HG03469 (cell line): ENCODE measurements at regions not wholly inside any gene's neighbourhood (a gene's known extent, or its start where the extent isn't known, plus 50 kb on each side); places are given as distances from the start of the nearest gene placed in this dataset.

Experiments
- ATAC-seq: cut with Tn5 transposase; IDR thresholded peaks from one replicate; pipeline ENCODE4 v1.9.1; 2021; ENCODE audit warnings: mild to moderate bottlenecking, moderate library complexity, moderate number of reproducible peaks; ENCODE audit not compliant: unreplicated experiment

DNA sequence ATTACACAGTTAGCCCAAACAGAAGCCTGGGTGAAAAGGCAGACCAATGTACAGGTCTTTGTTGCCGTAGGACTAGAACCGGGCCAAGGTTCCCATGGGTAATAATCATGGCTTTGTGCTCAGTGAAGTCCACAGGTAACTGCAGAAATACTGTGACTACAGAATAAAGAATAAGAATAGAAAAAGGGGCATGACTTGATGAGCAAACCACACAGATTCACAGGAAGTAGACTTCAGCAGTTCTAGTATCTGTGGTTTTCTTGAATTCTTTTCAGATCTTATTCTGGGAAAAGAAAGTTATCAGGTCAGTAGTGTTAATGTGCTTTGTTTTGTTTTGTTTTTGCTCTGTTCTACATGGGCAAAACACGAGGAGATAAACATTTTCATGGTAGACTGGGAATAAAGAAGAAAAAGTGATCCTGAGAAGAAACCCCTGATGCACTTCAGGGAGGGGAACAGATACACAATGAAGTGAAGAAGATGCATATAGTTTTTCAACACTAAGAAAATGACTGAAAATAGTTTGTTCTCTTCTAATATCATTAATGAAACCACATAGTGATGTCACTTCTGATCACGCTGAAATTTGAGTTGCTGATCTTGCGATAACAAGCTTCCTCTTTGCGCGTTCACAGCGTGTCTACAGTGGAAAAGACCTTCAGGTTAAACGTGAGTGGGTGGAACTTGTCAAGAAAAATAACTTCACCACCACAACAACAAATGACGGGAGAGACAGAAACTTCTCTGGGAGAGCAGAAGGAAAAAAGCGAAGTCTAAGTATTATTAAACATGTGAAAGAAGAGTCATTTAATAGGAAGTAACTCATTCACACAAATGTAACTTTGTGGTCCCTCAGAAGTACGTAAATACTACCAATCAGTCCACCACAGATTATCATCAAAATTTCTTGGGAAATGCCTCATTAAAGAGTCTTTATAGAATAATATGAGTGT lies 315.8 kb upstream of the SATB1 start:
- ATAC-seq = peak; percentile 83

DNA sequence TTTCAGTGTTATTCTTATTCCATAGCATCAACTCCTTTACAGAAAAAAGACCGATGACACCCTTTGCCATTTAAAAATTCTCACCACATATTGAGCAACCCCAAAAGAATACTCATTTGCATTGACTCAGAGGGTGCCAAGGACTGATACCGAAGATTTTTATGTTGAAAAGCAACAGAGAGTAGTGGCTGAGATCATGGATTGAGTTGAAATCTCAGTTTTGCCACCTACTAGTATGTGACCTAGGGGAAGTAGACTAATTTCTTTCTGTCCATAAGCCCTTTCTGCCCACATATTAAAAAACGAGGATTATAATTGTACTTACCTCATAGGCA lies 313.9 kb upstream of the SATB1 start:
- peak; percentile 21 for ATAC-seq

DNA sequence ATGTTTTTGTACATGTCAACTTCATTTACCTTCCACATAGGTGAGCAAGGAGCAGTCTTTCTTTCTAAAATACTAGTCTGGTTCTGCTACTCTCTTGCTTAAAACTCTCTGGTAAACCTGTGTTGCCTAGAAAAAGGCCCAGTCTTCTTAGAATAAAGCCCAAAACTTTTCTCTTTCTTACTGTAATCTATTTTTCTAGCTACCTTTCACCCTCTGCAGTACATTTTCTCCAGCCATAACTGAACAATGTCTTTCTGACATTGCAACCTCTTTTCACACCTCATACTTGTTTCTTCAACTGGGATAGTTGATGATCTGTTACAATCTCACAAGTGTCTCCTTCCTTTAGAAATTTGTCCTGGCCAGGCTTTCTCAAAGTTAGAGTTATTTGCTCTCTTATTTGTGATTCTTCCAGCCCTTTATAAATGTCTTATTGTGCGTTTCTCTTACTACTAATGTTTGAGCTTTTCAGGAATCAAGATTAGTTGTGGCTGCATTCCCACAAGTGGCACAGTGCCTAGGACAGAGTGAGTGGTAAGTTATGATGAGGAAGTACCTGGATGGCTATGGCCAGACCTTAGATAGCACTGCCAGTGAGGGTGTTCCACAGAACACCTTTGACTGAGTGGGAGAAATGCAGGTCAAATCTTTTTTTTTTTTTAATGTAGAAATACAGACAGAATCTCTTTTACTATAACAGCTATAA lies 313.4 kb upstream of the SATB1 start:
- no peak for ATAC-seq

DNA sequence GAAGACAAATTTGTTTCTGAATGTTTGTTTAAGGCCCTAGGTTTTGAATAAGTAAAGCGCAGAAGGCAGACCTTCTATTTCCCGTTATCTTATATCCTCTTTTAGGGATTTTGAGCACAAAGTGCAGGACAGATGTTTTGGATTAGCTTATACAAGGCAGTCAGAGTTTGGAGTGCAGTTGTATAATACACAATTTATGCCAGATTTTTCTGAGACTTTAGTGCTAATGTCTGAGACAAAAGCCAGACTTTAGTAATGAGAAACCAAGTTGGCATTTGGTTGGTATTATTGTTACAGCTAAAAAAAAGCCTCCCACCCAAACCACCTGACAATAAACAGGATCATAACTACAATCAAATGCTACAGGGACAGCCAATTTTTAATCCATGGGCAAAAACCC lies 309.9 kb upstream of the SATB1 start:
- ATAC-seq = no peak

DNA sequence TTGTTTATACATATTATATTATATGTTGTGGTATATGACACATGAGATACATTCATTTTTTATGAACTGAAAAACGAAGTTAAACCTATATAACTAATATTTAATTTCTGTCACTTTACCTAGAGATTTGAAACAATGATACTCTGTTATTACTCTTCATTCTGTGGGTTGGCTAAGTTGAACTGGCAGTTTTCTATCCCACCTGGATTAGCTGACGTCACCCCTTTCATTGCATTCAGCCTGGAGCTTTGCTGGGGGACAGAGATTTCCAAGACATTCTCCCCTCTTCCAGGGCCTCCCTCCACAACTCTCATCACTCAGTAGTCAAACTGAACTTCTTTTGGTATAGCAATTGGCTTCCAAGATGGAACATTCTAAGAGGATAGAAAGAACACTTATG lies 309.2 kb upstream of the SATB1 start:
- ATAC-seq = no peak

DNA sequence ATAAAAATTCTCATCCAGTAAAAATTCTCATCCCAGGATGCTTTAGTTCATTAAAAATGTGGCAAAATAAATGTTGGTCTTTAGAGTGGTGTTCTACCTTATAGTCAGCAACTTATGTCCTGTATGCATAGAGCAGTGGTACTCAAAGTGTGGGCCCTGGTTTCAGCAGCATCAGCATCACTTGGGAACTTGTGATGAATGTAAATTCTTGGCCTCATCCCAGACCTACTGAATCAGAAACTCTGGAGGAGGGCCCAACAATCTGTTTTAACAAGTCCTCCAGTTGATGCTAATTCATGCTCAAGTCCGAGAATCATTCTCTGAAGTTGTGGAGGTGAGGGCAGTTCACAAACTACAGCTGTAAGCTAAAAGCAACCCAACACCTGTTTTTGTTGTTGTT lies 307.3 kb upstream of the SATB1 start:
- no peak for ATAC-seq

DNA sequence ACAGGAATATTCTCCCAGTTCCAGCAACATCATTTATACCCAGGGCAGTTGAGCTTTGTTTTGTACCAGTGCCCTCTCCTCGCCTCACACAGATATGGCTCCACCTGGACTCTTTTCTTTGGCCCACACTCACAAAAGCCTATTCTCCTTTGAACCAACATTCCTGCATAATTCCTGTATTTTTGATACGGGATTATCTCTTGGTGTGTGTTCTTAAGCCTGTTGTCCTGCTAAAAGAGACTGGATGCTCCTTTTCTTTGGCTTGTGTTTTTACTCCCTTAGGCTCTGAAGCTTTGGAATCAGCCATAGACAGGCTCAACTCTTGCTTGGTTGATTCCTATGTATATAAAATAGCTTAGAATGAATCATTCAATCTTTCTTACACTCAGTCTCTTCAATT lies 305.4 kb upstream of the SATB1 start:
- no peak for ATAC-seq

DNA sequence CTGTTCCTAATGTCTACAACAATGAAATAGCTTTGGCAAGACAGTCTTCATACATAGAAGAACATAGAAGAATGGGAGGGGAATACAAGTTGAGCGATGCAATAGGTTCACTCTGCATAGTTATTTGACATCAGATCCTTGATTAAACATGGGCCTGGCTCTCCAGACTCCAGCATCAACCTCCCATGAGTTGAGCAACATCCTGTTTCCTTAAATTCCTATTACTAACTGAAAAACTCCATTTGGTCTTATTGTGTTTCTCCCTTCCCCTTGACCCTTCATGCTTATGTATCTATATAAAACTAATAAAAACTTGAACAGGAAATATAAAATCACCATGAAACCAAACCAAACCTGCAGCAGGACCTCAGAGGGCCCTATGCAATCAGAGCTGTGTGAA lies 304.5 kb upstream of the SATB1 start:
- no peak for ATAC-seq

DNA sequence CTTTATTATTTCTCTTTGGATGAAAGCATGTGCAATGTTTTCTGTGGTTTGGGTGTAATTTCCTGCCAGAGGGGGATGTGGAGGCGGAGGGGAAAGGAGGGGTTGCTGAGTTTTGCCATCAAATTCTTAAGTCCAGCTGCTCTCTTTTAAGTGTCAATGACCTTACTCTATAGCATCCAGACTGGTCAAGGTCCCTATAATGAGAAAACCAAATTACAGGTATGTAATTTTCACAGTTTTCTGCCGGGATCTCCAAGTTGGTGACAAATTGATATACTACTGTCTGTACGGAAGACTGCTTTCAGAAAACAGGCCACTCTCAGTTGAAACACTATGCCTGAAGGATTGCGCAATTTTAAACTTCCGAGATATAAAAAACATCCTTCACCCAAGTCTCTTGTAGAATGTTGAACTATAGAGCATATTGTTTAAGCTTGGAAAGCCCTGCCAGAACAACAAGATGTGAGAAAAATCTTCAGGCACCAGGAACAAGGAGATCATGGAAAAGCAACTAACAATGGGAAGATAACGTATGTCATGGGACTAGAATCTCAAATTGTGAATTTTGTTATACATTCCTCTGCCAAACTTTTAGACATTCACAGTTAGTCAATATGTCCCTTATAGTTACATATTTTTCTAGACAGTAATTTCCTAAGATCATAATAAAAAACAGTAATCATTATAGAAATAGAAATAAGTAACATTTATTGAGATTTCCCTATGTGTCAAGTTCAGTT lies 300.7 kb upstream of the SATB1 start:
- ATAC-seq = no peak

DNA sequence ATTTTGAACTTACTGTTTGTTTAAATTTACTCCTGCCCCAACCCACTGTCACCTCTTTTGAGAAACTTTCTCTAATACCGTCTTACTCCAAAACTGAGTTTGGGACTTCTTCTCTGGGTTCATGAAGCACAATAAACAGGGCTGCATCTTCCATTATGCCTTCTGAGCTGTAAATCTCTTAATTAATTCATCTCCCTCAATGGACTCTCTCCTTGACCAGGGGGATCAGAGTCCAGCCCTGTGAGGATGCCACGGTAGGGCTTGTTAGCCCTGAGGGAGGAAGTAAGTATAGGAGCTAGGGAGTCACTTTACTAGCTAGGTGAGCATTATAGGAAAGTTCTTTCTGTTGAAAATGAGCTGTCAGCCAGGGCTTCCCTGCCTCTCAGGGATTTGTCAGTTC lies 299.3 kb upstream of the SATB1 start:
- ATAC-seq = no peak

DNA sequence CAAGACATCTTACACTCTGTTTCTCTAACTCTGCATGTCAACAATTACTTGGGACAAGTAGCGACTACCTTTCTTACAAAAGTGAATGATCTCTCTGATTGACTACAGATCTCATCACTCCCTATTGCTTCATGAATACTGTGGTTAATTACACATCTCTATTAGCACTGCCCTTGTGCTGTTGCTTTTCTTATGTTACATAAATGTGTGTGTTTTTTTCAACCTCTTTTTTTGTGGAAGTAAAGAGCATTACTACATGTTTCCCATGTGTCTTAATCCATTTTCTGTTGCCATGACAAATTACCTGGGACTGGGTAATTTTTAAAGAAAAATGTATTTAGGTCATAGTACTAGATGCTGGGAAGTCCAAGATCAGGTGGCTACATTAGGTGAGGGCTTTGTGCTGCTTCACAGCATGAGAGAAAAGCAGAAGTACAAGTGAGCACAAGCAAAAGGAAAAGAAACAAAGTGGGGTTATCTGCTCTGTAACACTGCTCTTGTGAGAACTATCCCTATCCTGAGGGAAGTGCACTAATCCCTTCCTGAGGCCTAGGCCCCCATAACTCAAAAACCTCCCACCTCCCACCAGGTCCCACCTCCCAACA lies 298.2 kb upstream of the SATB1 start:
- no peak for ATAC-seq

DNA sequence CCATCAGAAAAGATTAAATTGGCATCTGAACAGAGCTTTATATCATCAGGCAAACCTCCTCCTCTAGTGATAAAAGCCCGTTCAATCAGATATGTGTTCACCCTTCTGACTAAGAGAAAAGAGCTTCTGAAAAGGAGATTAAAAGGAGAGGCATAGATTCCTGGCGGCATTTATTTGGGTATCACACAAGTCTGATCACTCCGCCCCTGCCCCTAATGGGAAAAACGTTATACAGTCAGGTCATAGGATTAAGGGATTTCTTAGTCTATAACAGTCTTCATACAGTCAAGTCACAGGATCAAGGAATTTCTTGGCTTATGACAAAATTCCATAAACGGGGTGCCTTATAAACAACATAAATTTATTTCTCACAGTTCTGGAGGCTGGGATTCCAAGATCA lies 295.4 kb upstream of the SATB1 start:
- ATAC-seq = no peak

DNA sequence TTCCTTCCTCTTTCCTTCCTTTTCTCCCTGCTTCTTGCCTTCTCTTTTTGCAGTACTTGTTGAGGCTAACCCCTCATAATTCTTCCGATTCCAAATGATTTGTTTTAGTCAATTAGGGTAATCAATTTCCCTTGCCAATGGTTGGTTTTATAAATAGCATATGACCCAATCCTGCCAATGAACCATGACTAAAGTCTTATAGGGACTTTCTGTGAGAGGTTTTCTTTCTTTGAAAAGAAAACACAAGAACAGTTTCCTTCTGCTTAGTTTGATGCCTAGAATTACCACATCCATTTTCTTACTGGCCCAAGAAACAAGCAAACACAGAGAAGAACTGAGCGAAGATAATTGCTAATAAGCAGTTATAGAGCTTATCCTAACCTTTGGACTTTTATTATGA lies 292.5 kb upstream of the SATB1 start:
- ATAC-seq = no peak

DNA sequence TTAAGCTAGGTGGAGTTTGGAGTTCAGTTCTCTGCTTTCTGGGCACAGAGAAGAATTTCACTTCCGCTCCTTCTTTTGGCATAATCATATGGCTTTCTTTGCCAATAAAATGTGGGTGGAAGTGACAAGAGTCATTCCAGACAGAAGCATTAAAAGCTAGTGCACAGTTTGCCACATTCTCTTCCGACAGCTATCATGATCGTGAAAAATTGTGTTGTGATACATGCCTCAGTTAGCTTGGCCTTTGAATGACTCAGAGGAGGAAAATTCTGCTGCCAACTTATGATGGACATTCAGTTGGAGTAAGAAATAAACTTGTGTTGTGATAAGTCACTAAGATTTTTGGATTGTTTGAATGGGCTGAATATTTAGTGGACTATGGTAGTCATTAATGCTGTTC lies 291.7 kb upstream of the SATB1 start:
- no peak for ATAC-seq

DNA sequence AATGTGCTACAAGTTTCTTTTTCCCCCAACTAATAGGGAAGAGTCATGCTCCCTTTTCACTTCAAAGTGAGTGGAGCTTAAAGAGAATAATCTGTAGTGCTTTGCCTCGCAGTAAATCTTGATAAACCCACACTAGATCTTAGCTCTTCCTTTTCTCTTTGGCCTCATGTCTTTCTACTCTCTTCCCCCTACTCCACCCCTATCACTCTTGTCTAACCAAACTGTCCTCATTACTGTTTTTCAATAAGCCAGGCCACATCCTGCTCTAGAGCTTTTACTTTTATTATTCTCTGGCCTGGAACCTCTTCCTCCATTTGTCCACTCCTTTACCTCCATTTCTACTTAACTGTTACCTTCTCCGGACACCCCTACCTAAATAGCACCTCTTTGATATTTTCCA lies 291.0 kb upstream of the SATB1 start:
- ATAC-seq = no peak

DNA sequence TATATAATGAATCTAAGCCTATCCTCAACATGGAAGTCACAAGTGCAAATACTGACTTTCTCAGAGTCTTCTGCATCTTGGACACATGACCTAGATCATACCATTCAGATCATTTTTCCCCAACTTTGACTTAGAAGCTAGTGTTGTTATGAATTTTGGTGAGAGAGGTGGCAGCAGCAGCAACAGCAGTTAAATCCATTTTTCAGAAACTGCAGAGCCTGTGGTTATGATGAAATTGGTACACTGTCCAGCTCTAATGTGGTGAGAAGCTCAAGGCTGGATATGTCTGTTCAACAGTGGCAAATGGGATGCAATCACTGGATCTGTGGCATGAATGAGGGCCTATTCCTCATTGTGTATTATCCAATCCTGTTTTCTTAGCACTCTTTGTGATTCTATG lies 290.1 kb upstream of the SATB1 start:
- ATAC-seq = no peak

DNA sequence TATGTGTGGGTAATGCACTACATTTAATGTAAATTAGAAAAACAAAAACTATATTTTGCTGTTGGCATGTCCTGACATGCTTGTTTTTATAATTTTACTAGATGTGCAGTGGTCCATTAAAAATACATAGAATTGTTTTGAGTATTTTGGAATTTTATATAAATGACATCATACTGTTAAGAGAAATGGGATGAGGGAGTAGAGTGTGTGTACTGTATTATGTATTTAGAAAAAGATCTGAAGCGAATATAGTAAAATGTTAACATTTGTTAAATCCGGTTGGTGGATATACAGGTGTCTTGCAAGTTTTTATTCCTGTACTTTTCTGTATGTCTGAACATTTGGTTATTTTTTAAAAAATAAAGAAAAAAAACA lies 288.4 kb upstream of the SATB1 start:
- no peak for ATAC-seq

DNA sequence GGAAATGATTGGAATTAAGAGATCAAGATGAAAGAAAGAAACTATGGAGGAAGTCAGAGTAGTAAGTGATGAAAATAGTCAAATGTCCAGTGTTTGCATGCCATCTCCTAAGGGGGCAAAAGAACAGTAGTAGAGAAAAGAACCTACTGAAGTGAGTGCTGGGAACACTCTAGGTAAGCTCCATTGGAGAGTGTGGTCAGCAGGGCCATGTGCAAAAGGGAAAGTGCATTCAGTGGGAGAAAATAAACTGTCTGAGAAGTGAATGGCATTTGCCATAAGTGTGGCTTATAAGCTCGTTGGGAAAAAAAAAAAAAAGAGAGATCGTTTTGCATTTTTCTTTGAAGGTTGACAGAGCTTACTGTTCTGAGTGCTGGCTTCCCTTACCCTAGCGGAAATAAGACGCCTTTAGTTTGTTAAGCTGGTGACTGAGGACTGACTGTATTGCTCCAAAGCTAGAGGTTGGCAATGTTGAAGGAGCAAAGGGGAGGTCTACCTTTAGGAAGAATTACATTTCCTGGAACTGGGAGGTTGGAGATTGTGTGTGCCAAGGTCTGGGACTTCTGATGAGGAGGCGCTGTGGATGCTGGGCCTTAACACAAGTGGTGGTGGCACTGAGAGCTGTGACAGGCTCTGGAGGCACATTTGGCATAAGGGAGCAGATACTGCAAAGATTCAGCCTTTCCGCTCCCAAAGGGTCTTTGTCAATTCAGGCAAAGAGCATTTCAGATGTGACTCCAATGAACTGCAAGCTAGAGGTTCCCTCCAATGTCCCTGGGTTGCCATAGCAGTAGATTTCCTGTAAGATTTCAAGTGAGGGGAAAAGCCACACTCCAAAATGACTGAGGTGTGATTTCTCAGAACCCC lies 287.8 kb upstream of the SATB1 start:
- no peak for ATAC-seq

DNA sequence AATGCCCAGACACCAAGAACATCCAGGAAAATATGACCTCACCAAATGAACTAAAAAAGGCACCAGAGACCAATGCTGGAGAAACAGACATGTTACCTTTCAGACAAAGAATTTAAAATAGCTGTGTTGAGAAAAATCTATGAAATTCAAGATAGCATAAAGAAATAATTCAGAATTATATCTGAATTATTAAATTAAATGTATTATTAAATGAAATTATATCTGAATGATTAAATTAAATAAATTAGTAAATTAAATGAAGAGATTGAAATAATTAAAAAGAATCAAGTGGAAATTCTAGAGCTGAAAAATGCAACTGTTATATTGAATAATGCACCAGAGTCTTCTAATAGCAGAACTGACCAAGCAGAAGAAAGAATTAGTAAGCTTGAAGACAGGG lies 279.2 kb upstream of the SATB1 start:
- no peak for ATAC-seq

DNA sequence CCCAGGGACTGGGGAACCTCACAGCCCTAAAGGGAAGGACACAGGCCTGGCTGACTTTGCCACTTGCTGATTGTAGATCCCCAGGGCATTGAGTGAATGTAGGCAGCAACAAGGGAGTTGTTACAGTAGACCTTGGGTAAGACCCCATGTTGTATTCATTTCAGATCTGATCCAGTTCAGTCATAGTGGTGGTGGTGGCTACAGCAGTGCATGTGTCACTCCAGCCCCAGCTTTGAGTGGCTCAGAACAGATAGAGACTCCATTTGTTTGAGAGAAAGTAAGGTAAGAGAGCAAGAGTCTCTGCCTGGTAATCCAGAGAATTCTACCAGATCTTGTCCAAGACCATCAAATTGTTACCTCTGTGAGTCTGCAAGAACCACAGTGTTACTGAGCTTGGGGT lies 278.7 kb upstream of the SATB1 start:
- ATAC-seq = no peak
